IMR-90 (cell line): ENCODE measurements at regions not wholly inside any gene's neighbourhood (a gene's known extent, or its start where the extent isn't known, plus 50 kb on each side); places are given as distances from the start of the nearest gene placed in this dataset.

ENCODE experiments used
- ATAC-seq: fragments of 200-7000 bp; cut with Tn5 transposase; 2 replicates; pipeline ENCODE4 v1.9.1; 2020; ENCODE audit warnings: low read depth, mild to moderate bottlenecking, moderate library complexity
- BruUV-seq: library from RNA; stranded (reverse); fragments of 400-500 nt; replicated peaks from 2 replicates; lab custom pipeline; 2021; lab: Mats Ljungman, UMichigan
- CTCF ChIA-PET: fragments of 300-600 bp; formaldehyde crosslinking; extraction: SDS; loops from one replicate; lab custom pipeline; 2021; ENCODE audit warnings: antibody characterized with exemption; lab: Yijun Ruan, JAX
- POLR2A ChIA-PET: fragments of 300-600 bp; sonication (Branson Sonifier 250); formaldehyde crosslinking; loops from one replicate; lab custom pipeline; 2022; ENCODE audit warnings: antibody characterized with exemption; ENCODE audit not compliant: unreplicated experiment; lab: Charles Lee
- DNase-seq: peaks from one replicate; pipeline ENCODE4 v3.0.0; 2013
- H2AFZ ChIP-seq: replicated peaks from 2 replicates; pipeline ENCODE3; 2013; ENCODE audit warnings: low read length, mild to moderate bottlenecking; ENCODE audit not compliant: poor library complexity
- H2AK5ac ChIP-seq: 2 replicates; pipeline ENCODE4 v1.6.1; 2013; ENCODE audit warnings: low read depth, low read length, inconsistent platforms
- H2AK9ac ChIP-seq: replicated peaks from 2 replicates; pipeline ENCODE3; 2013; ENCODE audit warnings: mild to moderate bottlenecking, low read depth, low read length, moderate library complexity; ENCODE audit not compliant: poor library complexity
- H2BK120ac ChIP-seq: 2 replicates; pipeline ENCODE4 v1.6.1; 2013; ENCODE audit warnings: low read depth, low read length, inconsistent platforms
- H2BK15ac ChIP-seq: 3 replicates; pipeline ENCODE4 v1.6.1; 2013; ENCODE audit warnings: low read depth, low read length, inconsistent platforms
- H2BK20ac ChIP-seq: 2 replicates; pipeline ENCODE4 v1.6.1; 2013; ENCODE audit warnings: low read depth, mild to moderate bottlenecking, inconsistent platforms, low read length, moderate library complexity
- H2BK5ac ChIP-seq: 2 replicates; pipeline ENCODE4 v1.6.1; 2013; ENCODE audit warnings: mild to moderate bottlenecking, low read depth, low read length, inconsistent platforms; ENCODE audit not compliant: poor library complexity, severe bottlenecking
- H3K14ac ChIP-seq: replicated peaks from 2 replicates; pipeline ENCODE4 v1.6.1; 2013; ENCODE audit warnings: low read depth, low read length, inconsistent platforms
- H3K18ac ChIP-seq: 2 replicates; pipeline ENCODE4 v1.6.1; 2013; ENCODE audit warnings: low read depth, low read length, control low read depth
- H3K23ac ChIP-seq: 2 replicates; pipeline ENCODE4 v1.6.1; 2013; ENCODE audit warnings: low read depth, low read length, inconsistent platforms
- H3K27ac ChIP-seq: 2 replicates; pipeline ENCODE4 v1.5.1; 2013; ENCODE audit warnings: mild to moderate bottlenecking, control low read depth, low read length; ENCODE audit not compliant: insufficient read depth
- H3K27me3 ChIP-seq: 2 replicates; pipeline ENCODE4 v1.6.1; 2013; ENCODE audit warnings: low read length; ENCODE audit not compliant: control insufficient read depth, insufficient read depth
- H3K36me3 ChIP-seq: 2 replicates; pipeline ENCODE4 v1.6.1; 2013; ENCODE audit warnings: low read length, mixed read lengths; ENCODE audit not compliant: control insufficient read depth, insufficient read depth
- H3K4ac ChIP-seq: 2 replicates; pipeline ENCODE4 v1.6.1; 2013; ENCODE audit warnings: low read depth, low read length, inconsistent platforms
- H3K4me1 ChIP-seq: 2 replicates; pipeline ENCODE4 v1.6.1; 2013; ENCODE audit warnings: low read length, mixed read lengths; ENCODE audit not compliant: control insufficient read depth, insufficient read depth
- H3K4me2 ChIP-seq: 2 replicates; pipeline ENCODE4 v1.6.1; 2013; ENCODE audit warnings: low read depth, mild to moderate bottlenecking, control low read depth, low read length, moderate library complexity
- H3K4me3 ChIP-seq: 2 replicates; pipeline ENCODE4 v1.5.1; 2013; ENCODE audit warnings: low read depth, mild to moderate bottlenecking, control low read depth, low read length, moderate library complexity; ENCODE audit not compliant: insufficient read depth
- H3K56ac ChIP-seq: 2 replicates; pipeline ENCODE4 v1.6.1; 2013; ENCODE audit warnings: low read length, inconsistent platforms; ENCODE audit not compliant: insufficient read depth; ENCODE audit errors: extremely low read depth
- H3K79me1 ChIP-seq, 2 experiments: 2 replicates each; pipeline ENCODE4 v1.6.1; 2013; ENCODE audit warnings: low read length in 2 of 2, inconsistent platforms in 1 of 2, low read depth in 1 of 2
- H3K9ac ChIP-seq: 2 replicates; pipeline ENCODE4 v1.6.1; 2013; ENCODE audit warnings: low read depth, low read length, control low read depth
- H3K9me1 ChIP-seq: 2 replicates; pipeline ENCODE4 v1.6.1; 2013; ENCODE audit warnings: low read length, inconsistent platforms; ENCODE audit not compliant: insufficient read depth
- H3K9me3 ChIP-seq: 2 replicates; pipeline ENCODE4 v1.6.1; 2013; ENCODE audit warnings: low read length; ENCODE audit not compliant: control insufficient read depth, insufficient read depth
- H4K20me1 ChIP-seq: 2 replicates; pipeline ENCODE4 v1.6.1; 2013; ENCODE audit warnings: low read length, inconsistent platforms; ENCODE audit not compliant: insufficient read depth
- H4K5ac ChIP-seq: 2 replicates; pipeline ENCODE4 v1.6.1; 2013; ENCODE audit warnings: mild to moderate bottlenecking, low read depth, low read length, control low read depth
- H4K8ac ChIP-seq, 2 experiments: 2 replicates each; pipeline ENCODE4 v1.6.1; 2013; ENCODE audit warnings: low read depth in 2 of 2, low read length in 2 of 2, control low read depth in 1 of 2, inconsistent platforms in 1 of 2
- H4K91ac ChIP-seq: 2 replicates; pipeline ENCODE4 v1.6.1; 2013; ENCODE audit warnings: low read depth, low read length, inconsistent platforms; ENCODE audit not compliant: insufficient read depth
- BHLHE40 ChIP-seq: fragments of 150-350 bp; IDR thresholded peaks from 2 replicates; pipeline ENCODE4 v1.6.1; 2016; ENCODE audit warnings: mild to moderate bottlenecking, low read depth, low read length
- CEBPB ChIP-seq: IDR thresholded peaks from 2 replicates; pipeline ENCODE4 v1.6.1; 2012; ENCODE audit warnings: low read depth, low read length, improper control_type of control experiment
- CHD1 ChIP-seq: IDR thresholded peaks from 2 replicates; pipeline ENCODE4 v1.6.1; 2012; ENCODE audit warnings: low read depth, low read length, improper control_type of control experiment
- FOS ChIP-seq: fragments of 150-350 bp; IDR thresholded peaks from 2 replicates; pipeline ENCODE4 v1.6.1; 2016; ENCODE audit warnings: low read depth, low read length
- MAFK ChIP-seq: IDR thresholded peaks from 2 replicates; pipeline ENCODE4 v1.6.1; 2012; ENCODE audit warnings: low read depth, low read length, improper control_type of control experiment
- MAZ ChIP-seq: IDR thresholded peaks from 2 replicates; pipeline ENCODE4 v1.6.1; 2012; ENCODE audit warnings: low read depth, mild to moderate bottlenecking, low read length, improper control_type of control experiment, moderate library complexity, borderline replicate concordance
- MXI1 ChIP-seq: IDR thresholded peaks from 2 replicates; pipeline ENCODE4 v1.6.1; 2012; ENCODE audit warnings: low read depth, mild to moderate bottlenecking, low read length, moderate library complexity, borderline replicate concordance
- NFE2L2 ChIP-seq: fragments of 150-350 bp; IDR thresholded peaks from 2 replicates; pipeline ENCODE4 v1.6.1; 2016; ENCODE audit warnings: low read depth, mild to moderate bottlenecking, low read length
- POLR2A ChIP-seq: IDR thresholded peaks from 2 replicates; pipeline ENCODE4 v1.6.1; 2012; ENCODE audit warnings: mild to moderate bottlenecking, low read depth, low read length
- RAD21 ChIP-seq: IDR thresholded peaks from 2 replicates; pipeline ENCODE4 v1.6.1; 2012; ENCODE audit warnings: low read length, improper control_type of control experiment
- RCOR1 ChIP-seq: IDR thresholded peaks from 2 replicates; pipeline ENCODE4 v1.6.1; 2012; ENCODE audit warnings: mild to moderate bottlenecking, low read length, improper control_type of control experiment; ENCODE audit not compliant: insufficient replicate concordance
- RFX5 ChIP-seq: IDR thresholded peaks from 2 replicates; pipeline ENCODE4 v1.8.0; 2012; ENCODE audit warnings: low read depth, mild to moderate bottlenecking, low read length, moderate library complexity
- SMC3 ChIP-seq: fragments of 150-350 bp; IDR thresholded peaks from 2 replicates; pipeline ENCODE4 v1.6.1; 2016; ENCODE audit warnings: low read depth, mild to moderate bottlenecking, antibody characterized with exemption, low read length, moderate library complexity
- WGBS, 2 experiments: methylation state at CpG; one replicate each; pipeline versions ENCODE4 v1.1.5 to v1.1.7; 2013; ENCODE audit warnings: missing lambda C conversion rate in 2 of 2; ENCODE audit not compliant: insufficient read length in 1 of 2; ENCODE audit errors: extremely low coverage in 2 of 2; 5-methylcytosine and 5-hydroxymethylcytosine counted together
- dilution Hi-C: fragments of 300-500 bp; cut with HindIII; formaldehyde crosslinking; loops from one replicate; pipeline ENCODE4 v1.14.3; 2018; ENCODE audit warnings: low sequenced_read_pairs; ENCODE audit not compliant: unreplicated experiment
- in situ Hi-C: fragments of 300-500 bp; cut with MboI; formaldehyde crosslinking; loops from 3 replicates; pipeline ENCODE4 v1.14.3; 2019; ENCODE audit warnings: low sequenced_read_pairs, inconsistent platforms, mixed read lengths
- intact Hi-C: fragments of 100-400 bp; cut with micrococcal nuclease; formaldehyde crosslinking; loops from 2 replicates; pipeline ENCODE4 v1.10.0; 2022
- TF ChIP-seq, protein P1 (sequence below): fragments of 150-350 bp; IDR thresholded peaks from 2 replicates; pipeline ENCODE4 v1.6.1; 2016; ENCODE audit warnings: low read depth, mild to moderate bottlenecking, low read length, moderate library complexity, borderline replicate concordance
- TF ChIP-seq, protein P2 (sequence below): conservative IDR thresholded peaks from 2 replicates; pipeline ENCODE4 v1.5.1; 2012; ENCODE audit warnings: mild to moderate bottlenecking, low read depth, low read length, improper control_type of control experiment
- TF ChIP-seq, protein P3 (sequence below): fragments of 150-350 bp; IDR thresholded peaks from 2 replicates; pipeline ENCODE4 v1.6.1; 2017; ENCODE audit warnings: mild to moderate bottlenecking, antibody characterized with exemption, low read length, low read depth

DNA sequence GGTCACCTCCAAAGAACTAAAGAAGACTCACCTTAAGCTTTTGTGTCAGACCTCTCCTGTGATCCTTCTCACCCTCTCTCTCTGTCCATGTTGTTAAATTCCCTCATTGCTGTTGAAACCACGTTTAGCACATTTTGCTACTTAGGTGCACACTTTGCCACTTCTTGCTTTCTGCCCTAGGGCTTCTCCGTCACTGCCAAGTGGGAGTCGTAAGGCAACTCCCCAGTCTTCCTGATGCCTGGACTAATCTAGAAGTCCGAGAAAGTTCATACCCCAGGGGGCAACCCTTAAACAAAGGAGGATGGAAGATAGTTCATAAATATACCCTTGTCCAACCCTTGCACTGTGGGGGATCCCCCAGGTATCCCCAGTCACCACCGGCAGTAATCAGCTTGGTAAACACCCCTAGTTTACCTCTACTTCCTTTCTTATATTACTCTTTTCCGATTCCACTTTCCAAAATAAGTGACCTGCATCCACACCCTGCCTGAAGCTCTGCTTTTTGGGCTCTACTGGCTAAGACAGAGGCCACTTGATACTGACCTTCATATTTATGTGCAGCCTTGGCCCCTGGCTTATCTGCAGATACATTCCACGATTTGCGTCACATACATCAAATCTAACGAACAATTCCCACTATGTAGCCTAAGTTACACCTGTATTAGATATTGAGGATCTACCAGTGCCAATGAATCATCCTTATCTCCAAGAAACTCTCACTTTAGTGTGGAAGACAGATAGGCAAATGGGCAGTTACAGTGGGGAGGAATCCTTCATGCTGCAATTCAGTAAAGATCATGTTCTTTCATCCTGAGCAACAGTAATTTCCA, 776.2 kb downstream of the RNF144A start:
- Histone ChIP-seq H2AK5ac (no peak overlapping the region), H4K91ac (no peak overlapping the region), H2BK20ac (no peak overlapping the region), H2BK15ac (no peak overlapping the region), H3K27ac (no peak overlapping the region), H3K9ac (no peak overlapping the region), H3K4me2 (no peak overlapping the region), H3K56ac (no peak overlapping the region), H3K27me3 (no peaks in the 10 kb centered on the region), H3K4ac (no peak overlapping the region), H2AFZ (no peak overlapping the region), H3K9me1 (no peaks in the 10 kb centered on the region), H3K4me1 (no peaks in the 10 kb centered on the region), H4K20me1 (no peaks in the 10 kb centered on the region), H3K9me3 (no peaks in the 10 kb centered on the region), H2BK5ac (no peak overlapping the region), H3K4me3 (no peak overlapping the region), H4K5ac (no peak overlapping the region), H2AK9ac (no peak overlapping the region), H4K8ac (no peak overlapping the region), H3K36me3 (no peaks in the 10 kb centered on the region), H3K79me1 (no peaks in the 10 kb centered on the region), H2BK120ac (no peak overlapping the region), H3K18ac (no peak overlapping the region), H3K14ac (no peak overlapping the region), H3K23ac (no peak overlapping the region)
- no peak for DNase-seq
- no peak for TF ChIP-seq CHD1
- no peak for TF ChIP-seq FOS
- TF ChIP-seq MAZ: no peak
- no peak for TF ChIP-seq NFE2L2
- TF ChIP-seq MXI1: no peak
- TF ChIP-seq MAFK: no peak
- TF ChIP-seq, protein P1, sequence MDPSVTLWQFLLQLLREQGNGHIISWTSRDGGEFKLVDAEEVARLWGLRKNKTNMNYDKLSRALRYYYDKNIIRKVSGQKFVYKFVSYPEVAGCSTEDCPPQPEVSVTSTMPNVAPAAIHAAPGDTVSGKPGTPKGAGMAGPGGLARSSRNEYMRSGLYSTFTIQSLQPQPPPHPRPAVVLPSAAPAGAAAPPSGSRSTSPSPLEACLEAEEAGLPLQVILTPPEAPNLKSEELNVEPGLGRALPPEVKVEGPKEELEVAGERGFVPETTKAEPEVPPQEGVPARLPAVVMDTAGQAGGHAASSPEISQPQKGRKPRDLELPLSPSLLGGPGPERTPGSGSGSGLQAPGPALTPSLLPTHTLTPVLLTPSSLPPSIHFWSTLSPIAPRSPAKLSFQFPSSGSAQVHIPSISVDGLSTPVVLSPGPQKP: no peak
- TF ChIP-seq, protein P2, sequence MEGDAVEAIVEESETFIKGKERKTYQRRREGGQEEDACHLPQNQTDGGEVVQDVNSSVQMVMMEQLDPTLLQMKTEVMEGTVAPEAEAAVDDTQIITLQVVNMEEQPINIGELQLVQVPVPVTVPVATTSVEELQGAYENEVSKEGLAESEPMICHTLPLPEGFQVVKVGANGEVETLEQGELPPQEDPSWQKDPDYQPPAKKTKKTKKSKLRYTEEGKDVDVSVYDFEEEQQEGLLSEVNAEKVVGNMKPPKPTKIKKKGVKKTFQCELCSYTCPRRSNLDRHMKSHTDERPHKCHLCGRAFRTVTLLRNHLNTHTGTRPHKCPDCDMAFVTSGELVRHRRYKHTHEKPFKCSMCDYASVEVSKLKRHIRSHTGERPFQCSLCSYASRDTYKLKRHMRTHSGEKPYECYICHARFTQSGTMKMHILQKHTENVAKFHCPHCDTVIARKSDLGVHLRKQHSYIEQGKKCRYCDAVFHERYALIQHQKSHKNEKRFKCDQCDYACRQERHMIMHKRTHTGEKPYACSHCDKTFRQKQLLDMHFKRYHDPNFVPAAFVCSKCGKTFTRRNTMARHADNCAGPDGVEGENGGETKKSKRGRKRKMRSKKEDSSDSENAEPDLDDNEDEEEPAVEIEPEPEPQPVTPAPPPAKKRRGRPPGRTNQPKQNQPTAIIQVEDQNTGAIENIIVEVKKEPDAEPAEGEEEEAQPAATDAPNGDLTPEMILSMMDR: no peak
- TF ChIP-seq, protein P3, sequence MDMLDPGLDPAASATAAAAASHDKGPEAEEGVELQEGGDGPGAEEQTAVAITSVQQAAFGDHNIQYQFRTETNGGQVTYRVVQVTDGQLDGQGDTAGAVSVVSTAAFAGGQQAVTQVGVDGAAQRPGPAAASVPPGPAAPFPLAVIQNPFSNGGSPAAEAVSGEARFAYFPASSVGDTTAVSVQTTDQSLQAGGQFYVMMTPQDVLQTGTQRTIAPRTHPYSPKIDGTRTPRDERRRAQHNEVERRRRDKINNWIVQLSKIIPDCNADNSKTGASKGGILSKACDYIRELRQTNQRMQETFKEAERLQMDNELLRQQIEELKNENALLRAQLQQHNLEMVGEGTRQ: no peak
- no peak for TF ChIP-seq BHLHE40
- no peak for TF ChIP-seq RAD21
- no peak for TF ChIP-seq CEBPB
- no peak for TF ChIP-seq RCOR1
- no peak for TF ChIP-seq POLR2A
- no peak for TF ChIP-seq SMC3
- TF ChIP-seq RFX5: no peak
- intact Hi-C loops (no loop called here), dilution Hi-C loops (no loop called here), in situ Hi-C loops (no loop called here)
- ChIA-PET POLR2A (no interaction called here), CTCF (no interaction called here)
- 60% methylated on average over 2 of the region's 9 CpGs; no CpG with 5 or more reads in 1 of the 2 experiments for WGBS, 2 experiments
- BruUV-seq: no TSS peak
- ATAC-seq: no peak
